ENCODE measurements at regions not wholly inside any gene's neighbourhood (a gene's known extent, or its start where the extent isn't known, plus 50 kb on each side); places are given as distances from the start of the nearest gene placed in this dataset.

DNA sequence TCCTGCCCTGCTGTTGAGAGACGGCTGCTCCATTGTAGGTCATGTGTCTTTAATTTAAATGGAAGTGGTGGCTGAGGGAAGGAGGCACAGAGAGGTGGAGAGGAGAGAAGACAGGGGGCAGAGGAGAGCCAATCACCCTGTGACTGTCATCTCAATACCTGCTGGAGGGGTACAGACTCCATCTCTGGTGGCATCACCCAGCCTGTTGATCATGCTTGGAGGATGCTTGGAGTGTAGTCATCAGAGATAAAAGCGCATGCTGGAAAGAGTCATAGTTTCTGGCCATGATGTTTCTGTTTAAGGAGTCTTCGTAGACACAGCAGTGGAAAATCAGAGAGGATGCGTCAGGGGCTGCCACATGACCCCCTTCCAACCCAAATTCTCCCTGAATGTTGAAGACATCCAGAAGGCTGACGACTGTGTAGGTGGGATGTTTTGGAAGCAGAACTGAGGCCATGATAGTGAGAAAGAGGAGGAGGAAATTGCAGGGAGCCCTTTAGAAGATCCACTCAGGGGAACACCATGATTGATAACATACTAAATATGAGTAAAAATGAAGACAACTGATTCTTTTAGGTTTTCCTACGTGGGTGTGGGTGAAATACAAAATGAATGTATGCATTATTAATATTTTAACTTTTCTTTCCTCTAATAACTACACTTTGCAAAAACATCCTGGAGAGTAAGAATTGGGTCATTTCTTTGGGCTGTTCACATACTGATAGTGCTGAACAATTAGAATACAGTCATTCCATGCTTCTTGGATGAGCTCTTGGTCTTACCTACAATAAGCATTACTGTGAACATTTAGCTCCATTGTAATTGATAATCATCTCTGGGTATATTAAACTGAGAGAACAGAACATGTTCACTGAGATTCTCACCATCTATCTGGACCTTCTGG lies 210.6 kb upstream of the ATP10A start:
- no peak for DNase-seq (ENCODE audit: low spot score)
- Histone ChIP-seq H3K27me3 (no peaks in the 10 kb centered on the region), H3K36me3 (no peaks in the 10 kb centered on the region), H3K27ac (no peak overlapping the region), H3K4me1 (no peaks in the 10 kb centered on the region), H3K9me3 (no peaks in the 10 kb centered on the region), H3K4me3 (no peak overlapping the region)
- TF ChIP-seq, protein P1, sequence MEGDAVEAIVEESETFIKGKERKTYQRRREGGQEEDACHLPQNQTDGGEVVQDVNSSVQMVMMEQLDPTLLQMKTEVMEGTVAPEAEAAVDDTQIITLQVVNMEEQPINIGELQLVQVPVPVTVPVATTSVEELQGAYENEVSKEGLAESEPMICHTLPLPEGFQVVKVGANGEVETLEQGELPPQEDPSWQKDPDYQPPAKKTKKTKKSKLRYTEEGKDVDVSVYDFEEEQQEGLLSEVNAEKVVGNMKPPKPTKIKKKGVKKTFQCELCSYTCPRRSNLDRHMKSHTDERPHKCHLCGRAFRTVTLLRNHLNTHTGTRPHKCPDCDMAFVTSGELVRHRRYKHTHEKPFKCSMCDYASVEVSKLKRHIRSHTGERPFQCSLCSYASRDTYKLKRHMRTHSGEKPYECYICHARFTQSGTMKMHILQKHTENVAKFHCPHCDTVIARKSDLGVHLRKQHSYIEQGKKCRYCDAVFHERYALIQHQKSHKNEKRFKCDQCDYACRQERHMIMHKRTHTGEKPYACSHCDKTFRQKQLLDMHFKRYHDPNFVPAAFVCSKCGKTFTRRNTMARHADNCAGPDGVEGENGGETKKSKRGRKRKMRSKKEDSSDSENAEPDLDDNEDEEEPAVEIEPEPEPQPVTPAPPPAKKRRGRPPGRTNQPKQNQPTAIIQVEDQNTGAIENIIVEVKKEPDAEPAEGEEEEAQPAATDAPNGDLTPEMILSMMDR (IDR thresholded peaks at IDR 0.05), result no peak

DNA sequence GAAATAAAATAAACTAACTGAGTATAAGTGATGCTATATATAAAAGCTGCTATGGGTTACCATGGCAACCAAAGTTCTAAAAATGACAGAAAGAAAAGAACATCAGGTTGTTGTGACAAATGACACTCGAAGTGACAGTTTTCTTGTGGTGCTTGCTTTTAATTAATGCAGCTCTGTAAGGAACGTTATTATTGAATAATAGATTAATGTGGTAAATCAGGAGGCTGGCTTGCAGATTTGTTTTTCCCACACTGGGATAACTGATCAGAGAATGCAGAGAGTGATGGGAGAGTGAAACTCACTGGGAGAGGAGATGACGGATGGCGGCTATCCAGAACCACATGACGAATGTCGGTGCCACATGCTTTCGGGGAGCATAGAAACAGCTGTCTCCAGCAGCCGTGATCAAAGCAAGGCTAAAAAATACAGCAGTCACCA lies 207.0 kb upstream of the ATP10A start:
- H3K27ac ChIP-seq, result no peak overlapping the region
- H3K36me3 ChIP-seq, result no peaks in the 10 kb centered on the region
- H3K4me3 ChIP-seq, result no peak overlapping the region
- peaks cover 0 to 3% of the 10 kb centered on the region in 2 donors for H3K9me3 ChIP-seq
- DNase-seq (ENCODE audit: low spot score), result no peak
- no peaks in the 10 kb centered on the region for H3K4me1 ChIP-seq
- TF ChIP-seq, protein P1 (IDR thresholded peaks at IDR 0.05), result no peak
- no peaks in the 10 kb centered on the region for H3K27me3 ChIP-seq

DNA sequence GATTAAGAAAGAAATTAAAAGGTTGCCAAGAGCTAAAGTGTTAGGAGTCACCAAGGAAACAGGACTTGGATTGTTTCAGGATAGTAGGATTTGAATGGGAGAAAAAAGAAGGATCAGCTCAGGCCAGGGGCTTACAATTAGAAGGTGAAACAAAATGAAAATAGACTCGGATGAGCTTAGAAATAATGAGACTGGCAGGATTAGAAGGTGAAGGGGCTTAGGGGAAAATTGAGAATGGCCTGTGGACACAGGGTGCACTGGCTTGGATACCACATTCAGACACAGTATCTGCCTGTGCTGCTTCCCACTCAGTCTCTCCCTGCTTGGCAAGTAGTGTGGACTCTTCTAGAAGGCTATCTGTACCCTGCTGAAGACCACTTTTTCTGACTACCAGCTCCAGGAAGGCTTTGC lies 206.1 kb upstream of the ATP10A start:
- no peaks in the 10 kb centered on the region for H3K36me3 ChIP-seq
- H3K27me3 ChIP-seq, result no peaks in the 10 kb centered on the region
- TF ChIP-seq, protein P1 (IDR thresholded peaks at IDR 0.05), result no peak
- no peaks in the 10 kb centered on the region for H3K4me1 ChIP-seq
- no peak for DNase-seq (ENCODE audit: low spot score)
- no peak overlapping the region for H3K27ac ChIP-seq
- no peak overlapping the region for H3K4me3 ChIP-seq
- H3K9me3 ChIP-seq, result peaks cover 0 to 3% of the 10 kb centered on the region in 2 donors

DNA sequence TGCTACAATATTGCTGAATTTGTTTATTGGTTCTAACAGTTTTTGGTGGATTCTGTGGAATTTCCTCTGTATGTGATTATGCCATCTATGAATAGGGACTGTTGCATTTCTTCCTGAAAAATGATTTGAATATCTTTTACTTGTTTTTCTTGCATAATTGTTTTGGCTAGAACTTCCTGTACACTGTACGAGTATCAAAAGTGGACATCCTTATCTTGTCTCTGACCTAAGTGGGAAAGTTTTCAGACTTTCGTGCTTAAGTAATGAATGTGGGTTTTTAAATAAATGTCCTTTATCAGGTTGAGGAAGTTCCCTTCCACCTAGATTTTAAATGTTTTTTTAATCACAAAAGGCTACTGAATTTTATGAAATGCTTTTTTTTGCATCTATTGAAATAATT lies 203.8 kb upstream of the ATP10A start:
- no peak for DNase-seq (ENCODE audit: low spot score)
- no peaks in the 10 kb centered on the region for H3K27me3 ChIP-seq
- H3K27ac ChIP-seq, result no peak overlapping the region
- H3K9me3 ChIP-seq, result peaks cover 0 to 3% of the 10 kb centered on the region in 2 donors
- no peaks in the 10 kb centered on the region for H3K36me3 ChIP-seq
- no peak overlapping the region for H3K4me3 ChIP-seq
- TF ChIP-seq, protein P1 (IDR thresholded peaks at IDR 0.05), result no peak
- H3K4me1 ChIP-seq, result no peaks in the 10 kb centered on the region

DNA sequence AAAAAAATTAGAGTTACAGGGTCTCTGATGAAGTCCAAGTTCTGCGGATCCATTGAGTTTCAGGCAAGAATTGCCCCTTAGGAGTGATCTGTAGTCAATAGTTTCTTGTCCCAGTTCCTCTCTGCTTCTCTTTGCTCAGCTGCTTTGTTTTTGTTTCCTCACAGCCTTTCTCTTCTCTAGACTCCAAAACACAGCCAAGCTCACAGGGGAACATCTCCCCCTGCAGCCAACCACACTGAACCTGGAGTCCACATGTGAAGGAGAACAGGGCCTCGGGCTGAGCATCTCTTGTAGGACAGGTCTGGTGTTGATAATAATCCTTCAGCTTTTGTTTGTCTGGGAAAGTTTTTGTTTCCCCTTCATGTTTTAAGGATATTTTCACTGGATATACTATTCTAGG lies 202.6 kb upstream of the ATP10A start:
- Histone ChIP-seq H3K27me3 (no peaks in the 10 kb centered on the region), H3K4me1 (no peaks in the 10 kb centered on the region), H3K36me3 (no peaks in the 10 kb centered on the region), H3K27ac (no peak overlapping the region), H3K9me3 (peaks cover 0 to 3% of the 10 kb centered on the region in 2 donors), H3K4me3 (no peak overlapping the region)
- DNase-seq (ENCODE audit: low spot score), result no peak
- TF ChIP-seq, protein P1 (IDR thresholded peaks at IDR 0.05), result no peak
